T-helper 9 cell (primary cell): ENCODE measurements at regions not wholly inside any gene's neighbourhood (a gene's known extent, or its start where the extent isn't known, plus 50 kb on each side); places are given as distances from the start of the nearest gene placed in this dataset.
"Not testable (repeated sequence)": the region's sequence is repeated elsewhere in the genome, so short reads cannot be mapped to it uniquely, and the experiment has no call there.

Experiments
- DNase-seq: peaks from one replicate; pipeline ENCODE4 v3.0.0-alpha.2; 2020

GRCh38 chr2:375270-375955 is 87.5 kb upstream of the ALKAL2 start:
- no peak for DNase-seq

- DNase-seq, result no peak
Observed at GRCh38 chr2:368386-368785, 80.5 kb upstream of the ALKAL2 start.

GRCh38 chr2:367246-367645 is 79.4 kb upstream of the ALKAL2 start:
- DNase-seq, result no peak

- DNase-seq, result no peak
Observed at GRCh38 chr2:366706-367105, 78.8 kb upstream of the ALKAL2 start.

GRCh38 chr2:365367-366275 is 77.7 kb upstream of the ALKAL2 start:
- no peak for DNase-seq

- DNase-seq, result no peak
Observed at GRCh38 chr2:363824-364470, 76.1 kb upstream of the ALKAL2 start.

GRCh38 chr2:362924-363323 is 75.0 kb upstream of the ALKAL2 start:
- DNase-seq, result no peak

GRCh38 chr2:360124-360523 is 72.2 kb upstream of the ALKAL2 start:
- no peak for DNase-seq

GRCh38 chr2:359047-359446 is 71.2 kb upstream of the ALKAL2 start:
- no peak for DNase-seq

- DNase-seq, result no peak
Observed at GRCh38 chr2:357811-358210, 69.9 kb upstream of the ALKAL2 start.

GRCh38 chr2:356304-356703 is 68.4 kb upstream of the ALKAL2 start:
- not testable (repeated sequence) for DNase-seq

GRCh38 chr2:355773-356172 is 67.9 kb upstream of the ALKAL2 start:
- DNase-seq, result no peak

- no peak for DNase-seq
Observed at GRCh38 chr2:352696-353095, 64.8 kb upstream of the ALKAL2 start.

GRCh38 chr2:349390-349789 is 61.5 kb upstream of the ALKAL2 start:
- no peak for DNase-seq

GRCh38 chr2:348361-348916 is 60.5 kb upstream of the ALKAL2 start:
- DNase-seq, result no peak

- DNase-seq, result no peak
Observed at GRCh38 chr2:344811-345210, 56.9 kb upstream of the ALKAL2 start.

- no peak for DNase-seq
Observed at GRCh38 chr2:343355-343754, 55.5 kb upstream of the ALKAL2 start.

GRCh38 chr2:341912-342311 is 54.0 kb upstream of the ALKAL2 start:
- DNase-seq, result no peak

- no peak for DNase-seq
Observed at GRCh38 chr2:341017-341542, 53.2 kb upstream of the ALKAL2 start.
